Keratinocyte (primary cell): ENCODE measurements at regions not wholly inside any gene's neighbourhood (a gene's known extent, or its start where the extent isn't known, plus 50 kb on each side); places are given as distances from the start of the nearest gene placed in this dataset.

Source experiments
- DNase-seq: peaks from one replicate; pipeline ENCODE4 v3.0.0-alpha.2; 2011; ENCODE audit warnings: low read depth, missing footprints, low spot score
- FAIRE-seq: peaks from 2 replicates; lab custom pipeline; 2011; peaks lifted over from hg19 to GRCh38; lab: Jason Lieb, UNC
- H2AFZ ChIP-seq: 2 replicates; pipeline ENCODE4 v1.6.0; 2012; ENCODE audit warnings: low read length, control low read depth, inconsistent platforms; ENCODE audit not compliant: control insufficient read depth
- H3K27ac ChIP-seq: 2 replicates; pipeline ENCODE4 v1.5.1; 2011; ENCODE audit warnings: low read length; ENCODE audit not compliant: control insufficient read depth, insufficient read depth
- H3K27me3 ChIP-seq: 3 replicates; pipeline ENCODE4 v1.6.0; 2011; ENCODE audit warnings: low read length; ENCODE audit not compliant: control insufficient read depth, insufficient read depth; ENCODE audit errors: extremely low read depth
- H3K36me3 ChIP-seq, 2 experiments: 2 replicates in 1 of 2; 3 replicates in 1 of 2; pipeline ENCODE4 v1.5.1; 2011; ENCODE audit warnings: low read length in 2 of 2, mild to moderate bottlenecking in 1 of 2; ENCODE audit not compliant: control insufficient read depth in 2 of 2, insufficient read depth in 2 of 2; ENCODE audit errors: extremely low read depth in 1 of 2
- H3K4me1 ChIP-seq: 3 replicates; pipeline ENCODE4 v1.5.1; 2011; ENCODE audit warnings: low read length; ENCODE audit not compliant: control insufficient read depth, insufficient read depth; ENCODE audit errors: extremely low read depth
- H3K4me2 ChIP-seq: 3 replicates; pipeline ENCODE4 v1.6.0; 2011; ENCODE audit warnings: low read depth, low read length; ENCODE audit not compliant: control insufficient read depth, insufficient read depth; ENCODE audit errors: extremely low read depth
- H3K4me3 ChIP-seq, 3 experiments: fragments of 200-600 bp in 1 of 3; sonication (generic) in 1 of 3; 2 replicates in 2 of 3; 3 replicates in 1 of 3; pipeline ENCODE4 v1.5.1; 2011 to 2016; ENCODE audit warnings: low read length in 3 of 3, mild to moderate bottlenecking in 3 of 3, control low read depth in 2 of 3, inconsistent platforms in 1 of 3, low read depth in 1 of 3, mixed read lengths in 1 of 3, mixed run types in 1 of 3, moderate library complexity in 1 of 3; ENCODE audit not compliant: control insufficient read depth in 2 of 3, insufficient read depth in 2 of 3; ENCODE audit errors: extremely low read depth in 1 of 3
- H3K79me2 ChIP-seq: 2 replicates; pipeline ENCODE4 v1.6.0; 2012; ENCODE audit warnings: low read length; ENCODE audit not compliant: control insufficient read depth, insufficient read depth
- H3K9ac ChIP-seq: 3 replicates; pipeline ENCODE4 v1.6.0; 2011; ENCODE audit warnings: low read length; ENCODE audit not compliant: control insufficient read depth, insufficient read depth; ENCODE audit errors: extremely low read depth
- H3K9me1 ChIP-seq: 3 replicates; pipeline ENCODE4 v1.6.0; 2011; ENCODE audit warnings: low read length; ENCODE audit not compliant: control insufficient read depth, insufficient read depth; ENCODE audit errors: extremely low read depth
- H3K9me3 ChIP-seq: 2 replicates; pipeline ENCODE4 v1.5.1; 2012; ENCODE audit warnings: low read depth, low read length; ENCODE audit not compliant: control insufficient read depth
- H4K20me1 ChIP-seq: 3 replicates; pipeline ENCODE4 v1.6.0; 2011; ENCODE audit warnings: low read length; ENCODE audit not compliant: control insufficient read depth, insufficient read depth; ENCODE audit errors: extremely low read depth
- EZH2 ChIP-seq: IDR thresholded peaks from one replicate; pipeline ENCODE4 v1.6.1; 2012; ENCODE audit warnings: inconsistent platforms, mild to moderate bottlenecking, low read length, moderate library complexity
- dilution Hi-C: fragments of 300-500 bp; cut with MboI; formaldehyde crosslinking; loops from one replicate; pipeline ENCODE4 v1.7.0; 2020; ENCODE audit warnings: low sequenced_read_pairs; ENCODE audit not compliant: extremely low pct_ligation_motif_present
- TF ChIP-seq, protein P1 (sequence below), 3 experiments: IDR thresholded peaks in 1 of 3; conservative IDR thresholded peaks in 1 of 3; optimal IDR thresholded peaks in 1 of 3; 2 replicates in 2 of 3; 3 replicates in 1 of 3; pipeline versions ENCODE3 to v1.5.1; 2011; ENCODE audit warnings: low read length in 3 of 3, mild to moderate bottlenecking in 3 of 3, moderate library complexity in 2 of 3, control low read depth in 1 of 3, inconsistent platforms in 1 of 3; ENCODE audit not compliant: insufficient read depth in 2 of 3; ENCODE audit errors: extremely low read depth in 1 of 3

DNA sequence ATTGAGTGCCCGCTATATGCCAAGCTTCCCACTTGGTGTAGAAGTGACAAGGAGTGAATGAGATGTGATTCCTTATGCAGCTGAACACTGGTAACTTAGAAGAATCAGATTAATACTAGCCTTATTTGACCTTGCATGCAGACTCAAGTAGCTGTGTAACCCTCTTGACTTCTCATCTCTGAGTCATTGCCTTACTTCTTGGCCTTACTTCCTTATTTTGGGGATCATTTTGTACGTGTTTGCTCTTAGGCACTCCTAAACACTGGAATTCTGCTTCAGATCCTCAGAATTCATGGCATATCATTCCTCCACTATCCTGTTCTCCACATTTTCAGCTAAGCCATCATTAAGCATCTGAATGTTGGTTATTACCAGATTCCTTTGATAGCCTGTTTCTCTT lies 948.9 kb upstream of the ARRDC3 start:
- DNase-seq (no peak), FAIRE-seq (no peak)
- TF ChIP-seq, protein P1, sequence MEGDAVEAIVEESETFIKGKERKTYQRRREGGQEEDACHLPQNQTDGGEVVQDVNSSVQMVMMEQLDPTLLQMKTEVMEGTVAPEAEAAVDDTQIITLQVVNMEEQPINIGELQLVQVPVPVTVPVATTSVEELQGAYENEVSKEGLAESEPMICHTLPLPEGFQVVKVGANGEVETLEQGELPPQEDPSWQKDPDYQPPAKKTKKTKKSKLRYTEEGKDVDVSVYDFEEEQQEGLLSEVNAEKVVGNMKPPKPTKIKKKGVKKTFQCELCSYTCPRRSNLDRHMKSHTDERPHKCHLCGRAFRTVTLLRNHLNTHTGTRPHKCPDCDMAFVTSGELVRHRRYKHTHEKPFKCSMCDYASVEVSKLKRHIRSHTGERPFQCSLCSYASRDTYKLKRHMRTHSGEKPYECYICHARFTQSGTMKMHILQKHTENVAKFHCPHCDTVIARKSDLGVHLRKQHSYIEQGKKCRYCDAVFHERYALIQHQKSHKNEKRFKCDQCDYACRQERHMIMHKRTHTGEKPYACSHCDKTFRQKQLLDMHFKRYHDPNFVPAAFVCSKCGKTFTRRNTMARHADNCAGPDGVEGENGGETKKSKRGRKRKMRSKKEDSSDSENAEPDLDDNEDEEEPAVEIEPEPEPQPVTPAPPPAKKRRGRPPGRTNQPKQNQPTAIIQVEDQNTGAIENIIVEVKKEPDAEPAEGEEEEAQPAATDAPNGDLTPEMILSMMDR (optimal IDR thresholded peaks at IDR 0.05 in 1 of 3, IDR thresholded peaks at IDR 0.05 in 1 of 3, conservative IDR thresholded peaks at IDR 0.05 in 1 of 3; ENCODE audit: extremely low read depth in 1 of 3, insufficient read depth in 2 of 3, low read length in 3 of 3) = no peak
- TF ChIP-seq EZH2 = no peak
- dilution Hi-C loops = no loop called here
- Histone ChIP-seq H3K27ac (no peak overlapping the region), H3K4me3 (no peak overlapping the region), H4K20me1 (no peaks in the 10 kb centered on the region), H3K9me1 (no peaks in the 10 kb centered on the region), H3K4me2 (no peak overlapping the region), H2AFZ (no peak overlapping the region), H3K4me1 (no peaks in the 10 kb centered on the region), H3K36me3 (no peaks in the 10 kb centered on the region), H3K79me2 (no peaks in the 10 kb centered on the region), H3K9me3 (no peaks in the 10 kb centered on the region), H3K27me3 (no peaks in the 10 kb centered on the region), H3K9ac (no peak overlapping the region)

DNA sequence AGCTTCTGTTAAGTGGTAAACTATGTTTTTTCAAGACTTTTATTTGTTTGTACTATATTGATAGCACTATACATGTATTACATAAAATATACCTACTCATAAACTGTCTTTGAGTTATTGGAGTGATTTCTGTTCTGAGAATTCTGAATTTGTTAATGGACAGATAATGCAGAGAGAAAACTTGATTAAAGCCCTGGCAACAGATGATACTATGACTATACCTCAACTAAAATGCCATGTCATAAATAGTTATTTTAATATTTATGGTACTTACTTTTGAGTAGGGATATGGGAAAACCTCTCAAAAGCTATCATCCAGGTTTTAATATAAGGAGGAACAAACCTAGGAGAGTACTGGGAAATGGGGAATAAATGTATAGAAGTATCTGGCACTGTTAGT lies 947.2 kb upstream of the ARRDC3 start:
- no peak for FAIRE-seq
- Histone ChIP-seq H3K4me1 (no peaks in the 10 kb centered on the region), H3K27me3 (no peaks in the 10 kb centered on the region), H3K9me3 (no peaks in the 10 kb centered on the region), H3K79me2 (no peaks in the 10 kb centered on the region), H3K9me1 (no peaks in the 10 kb centered on the region), H4K20me1 (no peaks in the 10 kb centered on the region), H3K4me3 (no peak overlapping the region), H3K4me2 (no peak overlapping the region), H2AFZ (no peak overlapping the region), H3K36me3 (no peaks in the 10 kb centered on the region), H3K27ac (no peak overlapping the region), H3K9ac (no peak overlapping the region)
- dilution Hi-C loops = no loop called here
- DNase-seq = no peak
- TF ChIP-seq EZH2 = no peak
- TF ChIP-seq, protein P1 (optimal IDR thresholded peaks at IDR 0.05 in 1 of 3, IDR thresholded peaks at IDR 0.05 in 1 of 3, conservative IDR thresholded peaks at IDR 0.05 in 1 of 3; ENCODE audit: extremely low read depth in 1 of 3, insufficient read depth in 2 of 3, low read length in 3 of 3) = no peak
